Fibroblast of the aortic adventitia (primary cell): ENCODE measurements at regions not wholly inside any gene's neighbourhood (a gene's known extent, or its start where the extent isn't known, plus 50 kb on each side); places are given as distances from the start of the nearest gene placed in this dataset.
A peak's percentile ranks its signal among the peaks of the same experiment; 100 is the strongest.

Source experiments
- DNase-seq: peaks from one replicate; pipeline ENCODE4 v3.0.0-alpha.2; 2010; ENCODE audit warnings: low read depth
- H3K4me3 ChIP-seq: 2 replicates; pipeline ENCODE4 v1.5.1; 2011; ENCODE audit warnings: low read depth, mild to moderate bottlenecking, control low read depth, low read length, moderate library complexity
- CTCF ChIP-seq: IDR thresholded peaks from 2 replicates; pipeline ENCODE4 v1.5.1; 2011; ENCODE audit warnings: mild to moderate bottlenecking, low read length, control low read depth, inconsistent platforms; ENCODE audit not compliant: insufficient read depth

GRCh38 chr20:12383821-12384220, 466.1 kb downstream of the BTBD3 start:
- peak; percentile 75 for DNase-seq
- H3K4me3 ChIP-seq, result no peak overlapping the region
- no peak for TF ChIP-seq CTCF

GRCh38 chr20:12386821-12387220, 469.1 kb downstream of the BTBD3 start:
- DNase-seq, result no peak
- no peak for TF ChIP-seq CTCF
- no peak overlapping the region for H3K4me3 ChIP-seq

GRCh38 chr20:12391099-12391498, 473.4 kb downstream of the BTBD3 start:
- no peak overlapping the region for H3K4me3 ChIP-seq
- TF ChIP-seq CTCF, result no peak
- no peak for DNase-seq

- peak; percentile 16 for DNase-seq
- no peak overlapping the region for H3K4me3 ChIP-seq
- no peak for TF ChIP-seq CTCF
Observed at GRCh38 chr20:12394786-12395185, 477.1 kb downstream of the BTBD3 start.

GRCh38 chr20:12395353-12395752, 477.7 kb downstream of the BTBD3 start:
- no peak overlapping the region for H3K4me3 ChIP-seq
- DNase-seq, result no peak
- TF ChIP-seq CTCF, result no peak

- TF ChIP-seq CTCF, result no peak
- no peak for DNase-seq
- H3K4me3 ChIP-seq, result no peak overlapping the region
Observed at GRCh38 chr20:12395760-12396159, 478.1 kb downstream of the BTBD3 start.

- DNase-seq, result no peak
- no peak overlapping the region for H3K4me3 ChIP-seq
- TF ChIP-seq CTCF, result no peak
Observed at GRCh38 chr20:12399110-12399836, 481.6 kb downstream of the BTBD3 start.
